IMR-90 (cell line): ENCODE measurements at regions not wholly inside any gene's neighbourhood (a gene's known extent, or its start where the extent isn't known, plus 50 kb on each side); places are given as distances from the start of the nearest gene placed in this dataset.

Source experiments
- CEBPB ChIP-seq: IDR thresholded peaks from 2 replicates; pipeline ENCODE4 v1.6.1; 2012; ENCODE audit warnings: low read depth, low read length, improper control_type of control experiment
- MAFK ChIP-seq: IDR thresholded peaks from 2 replicates; pipeline ENCODE4 v1.6.1; 2012; ENCODE audit warnings: low read depth, low read length, improper control_type of control experiment
- MXI1 ChIP-seq: IDR thresholded peaks from 2 replicates; pipeline ENCODE4 v1.6.1; 2012; ENCODE audit warnings: low read depth, mild to moderate bottlenecking, low read length, moderate library complexity, borderline replicate concordance
- NFE2L2 ChIP-seq: fragments of 150-350 bp; IDR thresholded peaks from 2 replicates; pipeline ENCODE4 v1.6.1; 2016; ENCODE audit warnings: low read depth, mild to moderate bottlenecking, low read length
- RFX5 ChIP-seq: IDR thresholded peaks from 2 replicates; pipeline ENCODE4 v1.8.0; 2012; ENCODE audit warnings: low read depth, mild to moderate bottlenecking, low read length, moderate library complexity
- SMC3 ChIP-seq: fragments of 150-350 bp; IDR thresholded peaks from 2 replicates; pipeline ENCODE4 v1.6.1; 2016; ENCODE audit warnings: low read depth, mild to moderate bottlenecking, antibody characterized with exemption, low read length, moderate library complexity
- USF2 ChIP-seq: fragments of 150-350 bp; IDR thresholded peaks from 2 replicates; pipeline ENCODE4 v1.6.1; 2017; ENCODE audit warnings: mild to moderate bottlenecking, antibody characterized with exemption, low read length, low read depth
- TF ChIP-seq, protein P1 (sequence below): conservative IDR thresholded peaks from 2 replicates; pipeline ENCODE4 v1.5.1; 2012; ENCODE audit warnings: mild to moderate bottlenecking, low read depth, low read length, improper control_type of control experiment

DNA sequence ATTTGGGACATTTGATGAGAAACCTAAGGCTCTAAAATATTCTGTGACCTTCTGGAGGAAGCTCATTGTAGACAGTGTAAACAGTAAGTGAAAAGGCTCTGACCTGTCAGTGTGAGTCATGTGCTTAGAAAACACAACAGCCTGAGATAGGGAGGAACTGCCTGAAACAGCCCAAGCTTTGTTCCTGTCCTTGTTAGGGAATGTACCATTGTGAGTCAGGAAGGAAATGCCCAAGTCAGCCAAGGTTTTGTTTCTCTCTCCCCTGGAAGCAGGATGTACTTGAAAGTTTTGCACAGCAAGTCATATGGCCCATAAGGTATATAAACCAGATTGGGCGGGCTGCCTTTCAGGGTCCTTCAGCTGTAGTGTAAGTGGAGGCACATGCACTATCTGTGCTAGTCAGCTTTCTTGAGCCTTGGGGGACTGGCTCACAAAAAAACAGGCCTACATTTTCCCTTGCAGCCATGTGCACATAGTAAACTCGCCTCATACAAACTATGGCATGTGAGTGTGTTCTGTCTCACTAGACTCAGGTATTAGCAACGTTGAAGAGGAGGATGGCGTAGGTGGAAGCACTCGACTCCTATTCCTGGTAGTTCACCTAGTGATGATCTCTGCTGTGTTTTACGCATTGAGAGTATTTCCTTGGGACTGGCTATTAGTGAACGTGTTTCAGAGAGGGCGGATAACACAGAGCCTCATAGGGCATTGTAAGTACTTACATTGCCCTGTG is 141.2 kb upstream of the KLHL1 start:
- TF ChIP-seq CEBPB, result no peak
- TF ChIP-seq RFX5, result no peak
- TF ChIP-seq, protein P1, sequence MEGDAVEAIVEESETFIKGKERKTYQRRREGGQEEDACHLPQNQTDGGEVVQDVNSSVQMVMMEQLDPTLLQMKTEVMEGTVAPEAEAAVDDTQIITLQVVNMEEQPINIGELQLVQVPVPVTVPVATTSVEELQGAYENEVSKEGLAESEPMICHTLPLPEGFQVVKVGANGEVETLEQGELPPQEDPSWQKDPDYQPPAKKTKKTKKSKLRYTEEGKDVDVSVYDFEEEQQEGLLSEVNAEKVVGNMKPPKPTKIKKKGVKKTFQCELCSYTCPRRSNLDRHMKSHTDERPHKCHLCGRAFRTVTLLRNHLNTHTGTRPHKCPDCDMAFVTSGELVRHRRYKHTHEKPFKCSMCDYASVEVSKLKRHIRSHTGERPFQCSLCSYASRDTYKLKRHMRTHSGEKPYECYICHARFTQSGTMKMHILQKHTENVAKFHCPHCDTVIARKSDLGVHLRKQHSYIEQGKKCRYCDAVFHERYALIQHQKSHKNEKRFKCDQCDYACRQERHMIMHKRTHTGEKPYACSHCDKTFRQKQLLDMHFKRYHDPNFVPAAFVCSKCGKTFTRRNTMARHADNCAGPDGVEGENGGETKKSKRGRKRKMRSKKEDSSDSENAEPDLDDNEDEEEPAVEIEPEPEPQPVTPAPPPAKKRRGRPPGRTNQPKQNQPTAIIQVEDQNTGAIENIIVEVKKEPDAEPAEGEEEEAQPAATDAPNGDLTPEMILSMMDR, result no peak
- no peak for TF ChIP-seq MAFK
- TF ChIP-seq NFE2L2, result no peak
- no peak for TF ChIP-seq MXI1
- no peak for TF ChIP-seq SMC3
- no peak for TF ChIP-seq USF2
